WI38 (cell line): ENCODE measurements at regions not wholly inside any gene's neighbourhood (a gene's known extent, or its start where the extent isn't known, plus 50 kb on each side); places are given as distances from the start of the nearest gene placed in this dataset.
"Not testable (repeated sequence)": the region's sequence is repeated elsewhere in the genome, so short reads cannot be mapped to it uniquely, and the experiment has no call there.

ENCODE experiments used
- H3K4me3 ChIP-seq: 2 replicates; pipeline ENCODE4 v1.5.1; 2011; ENCODE audit warnings: low read depth, mild to moderate bottlenecking, control low read depth, low read length
- CTCF ChIP-seq: IDR thresholded peaks from 2 replicates; pipeline ENCODE4 v1.5.1; 2012; ENCODE audit warnings: low read depth, mild to moderate bottlenecking, control low read depth, low read length

GRCh38 chr4:4655011-4655410 lies 113.2 kb upstream of the STX18 start:
- no peak overlapping the region for H3K4me3 ChIP-seq
- no peak for TF ChIP-seq CTCF

- no peak overlapping the region for H3K4me3 ChIP-seq
- no peak for TF ChIP-seq CTCF
Measured at GRCh38 chr4:4651811-4652755, 110.2 kb upstream of the STX18 start.

- H3K4me3 ChIP-seq: no peak overlapping the region
- no peak for TF ChIP-seq CTCF
Measured at GRCh38 chr4:4647041-4647440, 105.2 kb upstream of the STX18 start.

- TF ChIP-seq CTCF: no peak
- no peak overlapping the region for H3K4me3 ChIP-seq
Measured at GRCh38 chr4:4645743-4646142, 103.9 kb upstream of the STX18 start.

- H3K4me3 ChIP-seq: not testable (repeated sequence)
Measured at GRCh38 chr4:4644277-4644676, 102.4 kb upstream of the STX18 start.

GRCh38 chr4:4643743-4644142 lies 101.9 kb upstream of the STX18 start:
- H3K4me3 ChIP-seq: not testable (repeated sequence)

- TF ChIP-seq CTCF: no peak
- H3K4me3 ChIP-seq: no peak overlapping the region
Measured at GRCh38 chr4:4643306-4643705, 101.5 kb upstream of the STX18 start.

- no peak overlapping the region for H3K4me3 ChIP-seq
- TF ChIP-seq CTCF: no peak
Measured at GRCh38 chr4:4642496-4643000, 100.7 kb upstream of the STX18 start.
